Spinal cord (tissue), 10 donors: ENCODE measurements at regions not wholly inside any gene's neighbourhood (a gene's known extent, or its start where the extent isn't known, plus 50 kb on each side); places are given as distances from the start of the nearest gene placed in this dataset. TPM values are rescaled to one million over a fixed set of nuclear protein-coding genes. Genes with fewer than 3 reads are reported as not detected.

Source experiments
- DNase-seq, 6 donors: peaks; one replicate each; pipeline versions ENCODE4 v3.0.0 to v3.0.0-alpha.2; 2013 to 2015; ENCODE audit warnings: low spot score in 6 of 6, low read depth in 4 of 6
- H3K27ac ChIP-seq: one replicate; pipeline ENCODE4 v1.5.1; 2013; ENCODE audit warnings: low read depth, low read length, control low read depth
- H3K27me3 ChIP-seq: one replicate; pipeline ENCODE4 v1.6.1; 2013; ENCODE audit warnings: low read length; ENCODE audit not compliant: control insufficient read depth, insufficient read depth
- H3K36me3 ChIP-seq: one replicate; pipeline ENCODE4 v1.6.1; 2013; ENCODE audit warnings: low read length; ENCODE audit not compliant: control insufficient read depth, insufficient read depth
- H3K4me1 ChIP-seq: one replicate; pipeline ENCODE4 v1.6.1; 2013; ENCODE audit warnings: low read length; ENCODE audit not compliant: control insufficient read depth, insufficient read depth
- H3K4me3 ChIP-seq: one replicate; pipeline ENCODE4 v1.5.1; 2013; ENCODE audit warnings: low read depth, low read length, control low read depth
- H3K9me3 ChIP-seq: one replicate; pipeline ENCODE4 v1.6.1; 2013; ENCODE audit warnings: low read length; ENCODE audit not compliant: control insufficient read depth, insufficient read depth
- WGBS: methylation state at CpG from one replicate; pipeline ENCODE4 v1.1.5; 2013; ENCODE audit warnings: missing lambda C conversion rate; ENCODE audit not compliant: insufficient coverage; 5-methylcytosine and 5-hydroxymethylcytosine counted together
- small RNA-seq: library from RNA; depleted of rRNA; stranded (forward); fragments of <200 nt; gene quantifications from one replicate; pipeline ENCODE3, GENCODE V24; 2014; ENCODE audit warnings: low replicate concordance
- donor health status: healthy.

GRCh38 chr13:87607266-87607665 is 63.9 kb upstream of the SLITRK5 start:
- DNase-seq, result no peak
- Histone ChIP-seq H3K36me3 (no peaks in the 10 kb centered on the region), H3K4me1 (no peaks in the 10 kb centered on the region), H3K9me3 (peaks cover 1% of the 10 kb centered on the region), H3K27ac (no peak overlapping the region), H3K4me3 (no peak overlapping the region), H3K27me3 (no peaks in the 10 kb centered on the region)
- no CpG with 5 or more reads among the region's 2 CpGs for WGBS

- Histone ChIP-seq H3K27me3 (no peaks in the 10 kb centered on the region), H3K27ac (no peak overlapping the region), H3K9me3 (no peaks in the 10 kb centered on the region), H3K4me3 (no peak overlapping the region), H3K4me1 (no peaks in the 10 kb centered on the region), H3K36me3 (no peaks in the 10 kb centered on the region)
- no peak for DNase-seq
- WGBS, result no CpG with 5 or more reads among the region's 2 CpGs
These were observed 56.9 kb upstream of the SLITRK5 start for GRCh38 chr13:87614276-87614675.

Small RNA genes lying in the stretch of these regions (small RNA-seq; reads per million reads assigned to genes)
- not detected for gene UBBP5
